Stimulated activated naive CD4-positive, alpha-beta T cell treated with Interleukin-2 at 50 U/mL for 16 hours (primary cell): ENCODE measurements at regions not wholly inside any gene's neighbourhood (a gene's known extent, or its start where the extent isn't known, plus 50 kb on each side); places are given as distances from the start of the nearest gene placed in this dataset.

Experiments
- DNase-seq: peaks from one replicate; lab custom pipeline; 2025; lab: John Stamatoyannopoulos, UW

DNA sequence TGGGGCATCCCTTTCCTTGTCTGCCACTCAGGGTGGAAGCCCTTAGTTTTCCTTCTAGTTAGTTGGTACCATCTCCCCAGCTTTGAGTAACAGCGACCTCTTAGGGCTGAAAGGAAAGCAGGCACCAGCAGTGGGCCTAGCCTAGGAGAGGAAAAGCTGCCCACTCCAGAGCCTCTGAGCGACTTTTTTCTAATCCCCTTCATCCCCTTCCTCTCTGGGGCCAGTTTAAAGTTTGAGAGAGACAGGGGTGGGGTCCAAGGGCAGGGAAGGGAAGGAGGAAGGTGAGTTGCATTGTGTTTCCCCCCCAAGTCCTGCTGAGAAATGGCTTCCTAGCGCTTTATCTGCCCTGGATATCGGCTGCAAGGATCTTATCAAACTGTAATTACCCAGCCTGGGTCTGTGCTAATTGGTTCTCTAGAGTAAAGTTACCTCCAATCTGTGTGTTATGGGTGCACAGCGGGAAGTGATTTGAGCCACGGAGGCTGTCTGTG, 573.9 kb upstream of the CADM1 start:
- no peak for DNase-seq

GRCh38 chr11:116077092-116077491, 572.9 kb upstream of the CADM1 start:
- no peak for DNase-seq

- no peak for DNase-seq
Measured at GRCh38 chr11:116073854-116074837, 569.9 kb upstream of the CADM1 start.

DNA sequence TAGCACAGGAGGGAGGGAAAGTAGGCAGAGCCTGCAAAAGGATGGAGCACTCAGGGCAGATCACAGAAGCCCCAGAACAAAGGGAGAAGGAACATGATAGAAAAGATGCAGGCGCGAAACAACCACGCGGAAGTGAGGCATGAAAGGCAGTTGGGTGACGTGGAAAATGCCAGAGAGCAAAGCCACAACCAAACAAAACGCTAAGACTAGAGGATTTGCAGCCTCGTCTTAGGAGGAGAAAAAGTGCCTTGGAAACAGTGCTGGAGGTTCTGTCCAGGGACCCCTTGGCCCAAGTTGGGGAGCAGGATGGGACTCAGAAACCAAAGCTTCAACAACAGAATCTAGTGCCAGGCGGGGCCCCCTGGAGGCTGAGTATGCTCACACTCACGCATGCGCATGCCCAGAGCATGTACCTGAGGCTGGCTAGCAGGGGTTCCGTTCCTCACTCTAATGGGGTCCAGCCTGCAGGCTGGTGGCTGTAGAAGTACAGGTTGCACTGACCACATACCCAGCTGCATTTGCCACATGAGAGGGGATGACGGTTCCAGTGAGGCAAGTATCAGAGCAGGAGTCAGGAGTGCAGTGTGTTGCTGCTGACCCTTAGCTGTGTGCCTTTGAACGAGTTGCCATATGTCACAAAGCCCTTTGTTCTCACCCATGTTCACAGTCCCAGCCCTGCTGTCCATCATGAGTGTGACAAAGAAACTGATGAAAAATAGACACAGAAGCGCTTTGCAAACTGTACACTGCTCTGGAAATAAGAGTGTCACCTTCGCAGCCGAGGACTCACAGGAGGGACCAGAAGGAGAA, 568.6 kb upstream of the CADM1 start:
- no peak for DNase-seq

GRCh38 chr11:116072133-116072532, 567.9 kb upstream of the CADM1 start:
- no peak for DNase-seq

- DNase-seq: no peak
Measured at GRCh38 chr11:116071241-116071640, 567.0 kb upstream of the CADM1 start.

DNA sequence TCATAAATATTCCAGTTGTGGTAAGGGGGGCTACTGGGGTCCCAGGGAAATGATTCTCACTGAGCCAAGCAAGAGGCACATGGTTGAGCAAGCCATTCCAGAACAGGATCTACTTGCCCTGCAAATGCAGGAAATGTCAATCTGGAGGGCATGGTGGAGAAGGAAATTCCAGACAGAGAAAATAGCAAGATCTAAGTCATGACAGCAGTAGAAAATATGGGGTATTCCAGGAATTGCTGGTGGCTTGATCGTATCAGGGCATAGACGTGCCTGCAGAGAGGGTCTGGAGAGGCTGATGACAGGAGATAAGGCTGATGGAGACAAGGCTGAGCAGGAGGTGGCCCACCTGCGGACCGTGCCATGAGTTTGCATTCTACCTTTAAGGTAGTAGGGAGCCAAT, 566.3 kb upstream of the CADM1 start:
- DNase-seq: no peak

GRCh38 chr11:116066777-116067176, 562.6 kb upstream of the CADM1 start:
- no peak for DNase-seq

GRCh38 chr11:116065986-116066385, 561.8 kb upstream of the CADM1 start:
- DNase-seq: no peak

DNA sequence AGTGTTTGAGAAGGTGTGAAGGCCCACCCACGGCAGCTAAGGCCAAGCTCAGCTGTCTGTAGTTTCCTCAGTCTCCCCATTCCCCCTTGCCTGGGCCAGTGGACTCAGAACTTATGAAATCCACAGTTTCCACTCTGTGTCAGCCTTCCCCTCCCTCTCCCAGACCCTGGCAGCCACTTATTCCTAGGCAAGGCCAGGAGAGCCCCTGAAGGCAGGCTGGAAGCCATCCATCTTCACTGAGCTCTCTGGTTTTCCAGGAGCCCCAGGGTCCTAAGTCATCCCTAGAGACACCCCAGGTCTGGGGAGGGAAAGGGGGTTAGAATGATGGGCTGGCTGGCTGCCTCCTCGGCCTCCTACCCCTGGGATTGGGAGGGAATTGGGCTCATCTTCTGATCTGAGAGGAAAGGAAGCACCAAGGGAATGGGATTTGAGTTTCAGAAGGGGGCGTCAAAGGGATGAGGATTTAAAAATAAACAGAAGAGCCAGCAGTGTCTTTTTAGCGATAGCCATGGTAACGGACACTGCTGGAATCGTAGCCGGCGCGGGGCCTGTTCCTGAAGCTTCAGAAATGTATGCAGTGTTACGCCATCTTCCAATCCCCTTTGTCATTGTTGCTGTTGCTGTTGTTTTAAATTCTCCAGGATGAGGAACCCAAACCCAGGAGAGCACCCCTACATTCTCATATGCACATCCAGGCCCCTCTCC, 561.1 kb upstream of the CADM1 start:
- DNase-seq: no peak

DNA sequence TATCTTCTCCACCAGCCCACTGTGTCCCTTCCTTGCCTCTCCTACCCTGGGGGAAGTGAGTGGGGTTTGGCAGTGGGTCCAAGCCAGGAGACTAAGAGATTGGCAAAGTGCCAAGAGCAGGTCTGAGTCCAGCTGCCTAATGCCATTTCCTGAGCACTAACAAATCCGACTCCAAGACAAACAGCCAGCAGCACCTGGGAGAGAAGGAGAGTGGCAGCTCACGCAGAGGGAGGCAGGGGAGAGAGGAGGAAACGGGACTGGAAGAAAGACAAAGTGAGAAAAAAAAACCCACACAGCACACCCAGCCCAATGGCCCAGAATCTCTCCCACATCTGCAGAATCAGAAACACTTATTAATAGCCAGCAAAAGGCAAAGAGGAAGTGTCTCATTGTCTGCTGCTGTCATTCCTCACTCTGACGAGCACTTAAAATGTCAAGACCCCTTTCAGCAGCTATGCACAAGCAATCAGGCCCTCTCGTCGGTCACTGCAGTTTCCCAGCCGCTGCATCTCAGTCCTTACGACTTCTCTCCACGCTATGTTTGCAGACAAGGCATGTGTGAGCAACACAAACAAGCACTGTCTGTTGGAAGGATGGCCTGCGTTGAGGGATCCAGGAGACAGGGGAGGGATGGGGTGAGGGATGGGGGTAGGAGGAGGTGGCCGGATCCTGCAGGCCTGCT, 558.4 kb upstream of the CADM1 start:
- no peak for DNase-seq

- no peak for DNase-seq
Measured at GRCh38 chr11:116062129-116062489, 557.9 kb upstream of the CADM1 start.

DNA sequence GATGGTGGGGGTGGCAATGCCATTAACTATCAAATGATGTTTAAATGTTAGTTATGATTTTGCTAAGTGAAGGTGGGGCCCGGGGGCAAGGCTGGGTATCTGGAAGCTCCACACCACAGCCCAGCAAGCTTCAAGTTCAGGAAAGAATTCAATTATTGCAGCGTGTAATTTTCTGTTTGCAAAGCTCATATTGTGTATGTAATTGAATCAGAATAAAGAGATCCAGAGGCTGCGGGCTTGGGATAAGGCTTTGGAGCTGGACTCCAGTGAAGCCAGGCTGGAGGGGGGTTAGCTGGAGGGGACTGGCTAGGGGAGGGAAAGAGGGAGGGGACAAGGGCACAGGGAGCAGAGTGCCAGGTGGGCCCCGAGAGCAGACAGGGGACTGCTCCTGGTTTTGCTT, 557.1 kb upstream of the CADM1 start:
- DNase-seq: no peak

DNA sequence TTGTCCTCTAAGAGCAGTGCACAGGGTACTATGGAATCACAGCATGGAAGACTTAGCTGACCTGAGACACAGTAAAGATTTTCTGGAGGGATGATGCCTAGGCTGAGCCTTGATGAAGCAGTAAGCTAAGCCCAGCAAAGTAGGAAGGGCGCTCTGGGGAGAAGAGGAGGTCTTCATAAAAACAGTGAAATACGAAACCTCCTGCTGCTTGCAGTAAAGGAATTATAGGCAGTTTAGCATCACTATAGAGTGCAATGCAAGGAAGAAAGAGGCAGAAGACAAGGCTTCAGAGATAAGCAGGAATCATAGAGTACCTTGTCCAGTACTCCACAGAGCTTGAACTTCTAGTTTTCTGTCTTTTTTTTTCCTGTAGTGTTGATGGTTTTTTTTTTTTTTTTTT, 555.7 kb upstream of the CADM1 start:
- no peak for DNase-seq

GRCh38 chr11:116057000-116057399, 552.8 kb upstream of the CADM1 start:
- no peak for DNase-seq

- DNase-seq: no peak
Measured at GRCh38 chr11:116055064-116055463, 550.8 kb upstream of the CADM1 start.

DNA sequence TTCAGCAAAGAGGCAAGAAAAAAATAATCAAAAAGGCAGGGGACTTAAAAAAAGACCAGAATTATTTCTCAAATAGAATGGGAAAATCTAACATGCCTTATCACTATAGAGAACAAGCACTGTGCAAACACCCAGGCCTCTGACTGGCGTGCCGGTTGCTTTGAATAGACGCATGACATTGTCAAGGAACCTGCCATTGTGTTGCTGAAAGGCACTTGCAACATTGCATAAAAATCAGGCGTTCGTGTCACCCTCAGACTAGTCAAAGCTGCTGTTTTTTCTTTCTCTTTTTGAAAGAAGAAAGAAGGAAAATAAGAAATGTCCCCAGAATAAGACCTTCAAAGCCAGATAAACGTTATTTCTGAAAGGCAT, 549.3 kb upstream of the CADM1 start:
- no peak for DNase-seq

DNA sequence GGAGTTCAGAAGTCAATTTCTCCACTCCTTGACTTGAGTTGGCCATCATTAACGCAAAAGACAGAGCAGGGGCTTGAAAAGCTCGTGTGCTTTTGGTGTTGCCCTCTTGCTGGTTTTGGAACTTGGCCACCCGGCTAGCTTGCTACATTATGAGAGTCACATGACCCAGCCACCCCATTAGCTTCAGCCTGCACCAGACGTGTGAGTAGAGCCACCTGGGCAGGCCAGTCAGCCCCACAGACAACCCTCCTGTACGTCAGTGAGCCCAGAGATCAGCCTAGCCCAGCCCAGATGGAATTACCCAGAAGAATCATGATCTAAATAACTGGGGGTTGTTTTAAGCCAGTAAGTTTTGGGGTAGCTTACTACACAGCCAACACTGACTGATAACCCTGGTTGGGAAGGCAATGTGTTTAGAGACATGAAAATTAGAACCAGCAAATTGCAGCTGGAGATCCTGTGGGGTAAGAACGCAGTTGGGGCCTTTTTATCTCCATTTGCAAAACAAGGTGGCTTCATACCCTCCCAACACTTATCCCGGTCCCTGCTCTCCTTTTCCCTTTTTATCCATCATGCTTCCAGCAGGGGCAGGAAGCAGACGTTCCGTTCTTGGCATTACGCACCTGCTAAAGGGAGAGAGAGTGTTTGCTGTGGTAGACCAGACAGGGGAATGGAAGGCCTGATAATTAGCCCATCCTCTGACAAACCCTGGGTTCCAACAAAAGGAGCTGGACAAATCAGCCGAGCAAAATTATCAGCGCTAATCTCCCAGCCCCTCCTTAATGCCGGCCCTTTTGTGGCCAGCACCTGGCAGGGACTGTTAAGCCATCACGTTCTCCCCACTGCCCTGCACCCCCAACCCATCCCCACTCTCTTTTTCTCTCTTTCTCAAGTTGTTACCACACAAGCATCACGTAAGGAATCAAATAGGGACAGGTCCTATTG, 548.7 kb upstream of the CADM1 start:
- DNase-seq: no peak

GRCh38 chr11:116051494-116051893, 547.3 kb upstream of the CADM1 start:
- no peak for DNase-seq

DNA sequence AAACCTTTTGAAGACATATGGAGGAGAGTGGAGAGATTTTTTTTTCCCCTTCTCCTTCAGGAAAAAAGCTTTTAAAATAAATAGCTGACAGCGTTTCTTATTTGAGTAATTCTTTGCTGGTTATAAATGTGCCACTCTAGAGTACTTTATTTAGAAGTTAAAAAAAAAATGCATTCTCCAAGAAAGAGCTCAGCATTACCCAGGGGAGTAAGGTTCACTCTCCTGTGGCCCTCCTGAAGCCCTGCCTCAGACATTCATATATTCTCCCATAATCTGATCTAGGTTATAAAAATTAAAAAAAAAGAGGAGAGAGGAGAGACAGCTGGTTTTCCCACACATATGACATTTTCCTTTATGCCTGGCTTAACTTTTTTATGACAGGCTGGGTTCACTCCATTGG, 545.2 kb upstream of the CADM1 start:
- DNase-seq: no peak

DNA sequence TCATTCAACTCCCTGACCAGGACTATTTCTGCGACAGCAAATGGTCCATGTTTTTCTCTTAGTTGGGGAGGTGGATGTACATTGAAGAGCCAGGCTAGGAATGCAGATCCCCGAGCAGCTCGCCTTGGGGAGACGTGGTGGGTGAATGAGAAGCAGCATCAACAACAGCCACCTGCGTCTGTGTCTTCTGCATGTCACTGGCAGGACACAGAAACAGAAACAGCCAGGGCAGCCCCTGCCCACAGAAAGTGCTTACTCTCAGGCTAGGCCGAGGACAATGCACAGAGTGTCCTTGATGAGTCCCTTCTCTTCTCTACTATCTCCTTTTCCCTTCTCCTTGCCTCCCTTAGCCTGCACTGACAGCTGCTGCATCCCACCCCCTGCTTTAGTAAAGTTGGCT, 541.9 kb upstream of the CADM1 start:
- DNase-seq: no peak
